ENCODE measurements at regions not wholly inside any gene's neighbourhood (a gene's known extent, or its start where the extent isn't known, plus 50 kb on each side); places are given as distances from the start of the nearest gene placed in this dataset.
"Not testable (repeated sequence)": the region's sequence is repeated elsewhere in the genome, so short reads cannot be mapped to it uniquely, and the experiment has no call there.

DNA sequence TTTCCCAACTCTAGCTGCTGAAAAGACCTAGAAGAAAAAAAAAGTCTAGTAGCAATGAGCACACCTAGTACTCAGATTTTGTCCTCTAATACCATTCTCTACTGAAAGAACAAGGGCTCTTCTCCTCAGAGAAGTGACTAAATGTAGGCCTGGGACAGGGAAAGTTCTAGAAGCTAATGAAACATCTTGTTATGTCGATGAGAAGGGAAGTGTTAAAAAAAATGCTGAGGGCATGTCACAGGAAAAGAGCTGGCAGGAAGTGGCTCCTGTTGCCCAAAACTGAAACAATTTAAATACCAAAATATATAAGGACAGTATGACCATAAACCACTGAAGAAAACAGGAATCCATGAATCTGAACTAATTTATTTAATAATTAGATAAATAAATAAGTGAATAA, 581.4 kb upstream of the TBL1XR1 start:
- no peak for DNase-seq (ENCODE audit: low spot score)

DNA sequence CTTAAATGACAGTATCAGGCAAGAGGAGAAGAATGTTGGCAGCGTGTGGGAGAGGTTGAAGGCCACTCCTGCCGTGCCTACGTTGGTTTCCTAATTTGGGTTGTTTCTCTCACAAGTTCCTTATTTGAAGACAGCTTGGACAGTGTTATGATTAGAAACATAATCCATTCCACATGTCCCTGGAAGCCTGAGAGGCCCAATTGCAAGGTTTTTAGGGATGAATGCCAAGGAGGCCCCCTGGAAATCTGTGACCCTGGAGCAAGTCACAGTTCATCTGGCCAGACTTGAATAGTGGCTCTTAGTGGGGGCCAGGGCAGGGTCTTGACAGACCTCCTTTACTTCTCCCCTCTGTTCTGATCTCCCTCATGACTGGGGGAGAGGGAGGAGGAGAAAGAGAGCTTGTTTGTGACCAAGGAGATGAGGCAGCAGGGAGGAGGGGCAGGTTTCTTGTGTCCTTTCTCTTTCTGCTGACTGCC, 584.4 kb upstream of the TBL1XR1 start:
- no peak for DNase-seq (ENCODE audit: low spot score)

DNA sequence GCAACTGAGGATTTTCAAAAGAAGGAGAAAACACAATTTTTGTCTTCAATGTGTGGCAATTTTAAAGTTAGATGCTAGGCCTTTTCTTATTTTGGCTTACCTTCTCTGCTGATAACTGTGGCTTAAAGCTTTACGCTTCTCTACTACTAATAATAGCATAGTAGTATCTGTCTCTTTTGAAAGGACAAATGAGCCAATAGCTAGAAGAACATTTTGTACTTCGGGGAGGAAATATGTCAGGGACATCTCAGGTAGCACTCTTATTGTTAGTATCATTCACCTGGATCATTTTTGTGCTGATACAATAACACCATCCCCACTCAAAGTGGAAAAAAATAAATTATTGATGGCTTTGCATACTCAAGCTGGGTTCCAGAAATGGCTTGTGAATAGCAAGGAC, 586.1 kb upstream of the TBL1XR1 start:
- DNase-seq (ENCODE audit: low spot score): no peak

DNA sequence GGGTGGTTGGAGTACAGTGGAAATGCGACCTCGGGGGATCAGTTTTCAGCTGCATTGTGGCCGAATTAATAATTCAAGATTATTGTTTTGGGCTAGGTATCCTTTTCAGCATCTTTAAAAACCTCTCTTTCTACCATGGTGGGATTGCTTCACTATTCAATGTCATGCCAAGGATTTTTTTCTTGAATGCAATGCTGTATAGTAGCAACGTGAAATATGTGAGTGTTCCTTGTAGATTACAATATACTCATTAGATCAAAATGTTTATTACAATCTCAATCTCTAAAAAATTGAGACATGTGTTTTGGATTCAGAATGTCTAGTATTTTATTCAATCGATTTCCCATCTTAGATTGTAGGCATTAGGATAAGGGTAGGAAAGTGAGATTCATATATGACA, 586.5 kb upstream of the TBL1XR1 start:
- no peak for DNase-seq (ENCODE audit: low spot score)

DNA sequence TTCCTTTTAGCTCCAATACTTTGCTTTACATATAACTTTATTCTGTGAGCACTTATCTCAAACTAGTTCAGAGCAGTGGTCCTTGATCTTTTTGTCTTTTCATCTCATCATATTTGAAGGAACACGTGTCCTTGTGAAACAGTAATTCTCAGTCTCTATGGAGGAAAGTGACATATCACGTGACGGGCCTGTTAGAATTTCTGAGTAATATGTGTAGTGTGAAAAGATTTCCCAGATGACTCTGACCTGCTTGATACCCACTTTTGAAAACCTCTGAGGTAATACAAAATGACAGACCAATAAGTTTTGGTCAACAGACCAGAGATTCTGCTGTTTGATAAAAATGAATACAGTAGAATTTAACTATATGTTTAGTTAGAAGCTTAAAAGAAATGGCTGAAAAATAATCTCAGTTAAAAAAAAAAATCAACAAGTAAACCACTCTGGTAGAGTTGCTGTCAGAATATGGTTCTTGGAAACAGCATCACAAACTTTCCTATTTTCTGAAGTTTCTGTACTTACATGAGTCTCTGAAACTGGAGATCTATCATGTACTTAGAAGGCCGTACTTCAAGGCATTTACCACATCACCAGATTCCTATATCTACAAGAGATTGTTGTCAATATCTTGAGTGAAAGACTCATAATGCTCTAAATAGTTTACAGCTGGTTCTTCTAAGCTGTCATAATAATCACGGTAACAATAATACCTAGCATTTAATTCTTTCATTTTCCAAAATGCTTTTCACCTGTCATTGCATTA, 590.2 kb upstream of the TBL1XR1 start:
- no peak for DNase-seq (ENCODE audit: low spot score)

DNA sequence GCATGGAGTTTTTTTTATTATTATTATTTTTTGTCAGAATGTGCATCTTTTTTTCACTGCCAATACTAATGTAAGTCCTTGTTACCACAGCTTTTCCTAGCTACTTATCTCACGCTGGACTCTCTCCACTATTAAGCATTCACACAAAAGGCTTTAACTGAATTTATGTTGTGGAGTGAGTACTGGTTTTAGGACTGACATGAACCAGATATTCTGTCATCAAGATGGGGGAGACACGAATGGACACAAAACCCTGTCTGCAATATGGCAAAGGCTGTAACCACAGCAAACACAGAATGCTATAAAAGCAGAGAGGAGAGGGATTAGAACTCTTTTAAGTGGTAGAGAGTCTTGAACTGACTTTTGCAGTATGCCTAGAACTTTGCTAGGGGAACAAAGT, 592.2 kb upstream of the TBL1XR1 start:
- no peak for DNase-seq (ENCODE audit: low spot score)

DNA sequence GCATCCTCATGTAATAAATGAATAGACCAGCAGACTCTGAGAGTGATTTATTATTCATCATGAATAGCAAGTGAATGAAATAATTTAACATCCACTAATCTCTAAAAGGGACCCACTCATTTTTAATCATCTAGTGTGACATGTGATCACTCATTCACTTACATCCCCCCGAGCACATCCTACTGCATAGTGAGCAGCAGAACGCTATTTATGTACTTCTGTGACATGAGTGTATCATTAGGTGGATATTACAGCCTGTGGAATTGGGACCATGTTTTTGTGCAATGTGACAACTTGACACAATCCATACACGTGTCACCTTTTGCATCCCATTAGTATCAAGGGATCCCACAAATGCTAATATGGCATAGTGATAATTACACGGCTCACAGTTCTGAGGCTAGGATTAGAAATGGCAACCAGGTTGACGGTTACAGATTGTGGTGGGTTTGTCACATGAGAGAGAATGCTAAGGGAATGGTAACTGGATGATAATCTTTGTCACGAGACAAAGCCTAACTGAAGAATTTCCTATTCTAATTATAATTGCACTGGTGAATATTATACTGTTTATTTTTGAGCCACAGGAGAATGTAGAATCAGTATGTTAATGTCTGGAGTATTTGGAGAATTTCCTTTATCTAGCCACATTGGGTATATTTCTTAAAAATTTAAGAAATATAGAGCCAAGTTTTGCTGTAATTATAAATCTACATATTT, 595.2 kb upstream of the TBL1XR1 start:
- no peak for DNase-seq (ENCODE audit: low spot score)

DNA sequence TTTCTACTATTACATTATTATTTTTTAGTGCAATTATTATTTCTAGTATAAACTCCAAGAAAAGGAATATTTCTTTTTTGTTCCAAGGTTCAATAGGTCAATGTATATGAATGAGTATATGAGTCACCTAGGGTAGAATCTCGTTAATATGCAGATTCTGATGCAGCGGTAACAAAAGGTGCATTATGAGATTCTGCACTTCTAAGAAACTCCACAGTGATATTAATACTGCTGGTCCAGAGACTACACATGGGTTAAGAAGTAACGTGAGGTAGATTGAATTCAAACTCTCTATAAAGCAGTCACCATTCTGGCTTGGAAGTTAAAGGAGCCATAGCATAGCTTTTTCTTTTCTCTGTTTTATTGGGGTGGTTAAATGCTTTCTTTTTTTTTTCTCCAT, 596.2 kb upstream of the TBL1XR1 start:
- DNase-seq (ENCODE audit: low spot score): no peak

DNA sequence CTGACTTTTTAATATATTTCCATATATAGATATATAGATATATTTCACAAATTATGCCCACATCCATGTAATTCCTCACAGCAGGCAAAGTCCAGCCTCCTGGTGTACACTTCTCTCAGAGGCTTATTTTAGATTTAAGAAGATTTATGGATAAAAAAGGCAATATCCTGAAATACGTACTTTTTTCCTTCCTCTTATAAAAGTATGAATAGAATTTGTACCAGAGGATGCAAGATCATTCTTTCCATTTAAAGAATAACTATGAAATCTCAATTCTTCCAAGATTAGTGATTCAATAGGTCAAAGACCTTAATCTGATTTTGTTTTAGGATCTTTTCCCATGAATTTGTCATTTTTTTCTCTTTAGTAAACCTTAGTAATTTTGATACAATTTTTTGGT, 597.9 kb upstream of the TBL1XR1 start:
- DNase-seq (ENCODE audit: low spot score): no peak

DNA sequence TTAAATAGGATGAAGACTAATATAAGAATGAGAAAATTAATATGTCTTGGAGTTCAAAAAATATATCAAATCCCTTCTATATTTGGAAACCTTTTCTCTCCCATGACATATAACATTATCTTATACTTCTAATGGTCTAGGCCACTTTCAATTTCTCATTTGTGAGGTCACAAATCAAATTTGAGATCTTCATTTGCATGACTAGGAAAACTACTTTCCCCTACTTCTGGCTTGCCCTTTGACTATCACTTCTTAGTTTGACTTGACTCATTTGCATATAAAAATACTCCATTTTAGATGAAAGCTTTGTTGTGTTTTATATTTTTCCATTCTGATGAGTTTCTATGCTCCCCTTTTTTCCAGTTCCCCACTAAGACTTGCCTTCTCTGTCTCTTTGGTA, 598.6 kb upstream of the TBL1XR1 start:
- no peak for DNase-seq (ENCODE audit: low spot score)

DNA sequence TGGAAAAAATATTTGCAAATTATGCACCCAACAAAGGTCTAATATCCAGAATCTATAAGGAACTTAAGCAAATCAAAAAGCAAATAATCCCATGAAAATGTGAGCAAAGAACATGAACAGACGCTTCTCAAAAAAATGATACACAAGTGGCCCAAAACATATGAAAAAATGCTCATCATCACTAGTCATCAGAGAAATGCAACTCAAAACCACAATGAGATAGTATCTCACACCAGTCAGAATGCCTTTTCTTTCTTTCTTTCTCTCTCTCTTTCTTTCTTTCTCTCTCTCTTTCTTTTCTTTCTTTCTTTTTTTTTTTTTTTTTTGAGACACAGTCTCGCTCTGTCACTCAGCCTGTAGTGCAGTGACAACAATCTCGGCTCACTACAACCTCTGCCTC, 602.9 kb upstream of the TBL1XR1 start:
- not testable (repeated sequence) for DNase-seq (ENCODE audit: low spot score)

DNA sequence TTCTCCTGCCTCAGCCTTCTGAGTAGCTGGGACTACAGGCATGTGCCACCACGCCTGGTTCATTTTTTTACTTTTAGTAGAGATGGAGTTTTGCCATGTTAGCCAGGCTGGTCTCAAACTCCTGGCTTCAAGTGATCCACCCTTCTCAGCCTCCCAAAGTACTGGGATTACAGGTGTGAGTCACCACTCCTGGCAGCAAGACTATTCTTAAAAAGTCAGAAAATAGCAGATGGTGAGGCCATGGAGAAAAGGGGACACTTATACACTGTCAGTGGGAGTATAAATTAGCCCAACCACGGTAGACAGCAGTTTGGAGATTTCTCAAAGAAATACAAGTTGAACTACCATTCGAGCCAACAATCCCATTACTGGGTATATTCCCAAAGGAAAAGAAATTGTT, 603.3 kb upstream of the TBL1XR1 start:
- no peak for DNase-seq (ENCODE audit: low spot score)

DNA sequence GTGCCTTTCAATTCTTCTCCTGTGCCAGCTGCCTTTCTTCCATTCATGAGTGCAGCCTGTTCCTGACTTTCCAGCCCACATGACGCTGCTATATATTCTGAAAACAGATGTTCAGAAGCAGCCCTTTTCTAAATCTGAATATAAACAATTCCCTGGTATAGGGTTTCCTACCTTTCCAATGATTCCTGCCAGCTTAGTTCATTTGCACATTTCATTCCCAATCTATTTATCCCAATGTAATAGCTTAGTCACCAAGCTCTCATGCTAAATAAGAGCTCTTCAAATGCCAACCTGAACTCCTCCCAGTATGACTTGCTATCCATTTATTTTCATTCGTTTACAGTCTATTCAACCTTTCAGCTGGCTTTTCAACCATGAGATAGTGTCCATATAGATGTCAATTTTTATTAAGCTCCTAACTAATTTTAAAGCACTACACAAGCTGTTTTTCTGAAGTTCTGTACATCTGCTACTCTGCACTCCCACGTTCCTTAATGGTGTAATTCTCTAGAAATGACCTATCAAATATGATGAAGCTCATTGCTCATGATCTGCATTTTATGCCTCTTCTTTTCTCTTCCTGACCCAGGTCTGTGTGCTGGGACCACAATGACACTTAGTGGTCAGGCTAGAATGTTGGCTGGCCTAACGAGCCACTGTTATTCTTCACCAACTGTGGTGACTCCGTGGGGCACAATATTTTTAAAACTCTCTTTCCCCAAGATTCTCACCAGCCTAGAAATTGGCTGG, 605.0 kb upstream of the TBL1XR1 start:
- DNase-seq (ENCODE audit: low spot score): no peak

DNA sequence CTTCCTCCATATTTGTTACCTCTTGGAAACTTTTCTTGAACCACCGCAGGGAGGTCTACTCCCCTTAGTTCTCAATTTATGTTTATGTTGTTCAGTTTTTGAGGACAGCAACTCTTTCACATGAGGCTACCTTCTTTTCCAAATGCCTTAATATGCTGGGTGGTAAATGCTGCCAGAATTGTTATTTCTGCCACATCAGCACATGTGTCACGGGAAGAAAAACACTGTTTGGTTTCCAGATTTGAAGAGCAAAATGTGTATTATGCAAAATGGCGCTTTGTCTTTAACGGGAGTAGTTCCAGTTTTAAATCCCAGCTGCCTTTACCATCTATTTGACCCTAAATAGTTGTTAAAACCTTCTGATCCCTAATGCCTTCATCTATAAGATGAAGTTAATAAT, 606.2 kb upstream of the TBL1XR1 start:
- no peak for DNase-seq (ENCODE audit: low spot score)

DNA sequence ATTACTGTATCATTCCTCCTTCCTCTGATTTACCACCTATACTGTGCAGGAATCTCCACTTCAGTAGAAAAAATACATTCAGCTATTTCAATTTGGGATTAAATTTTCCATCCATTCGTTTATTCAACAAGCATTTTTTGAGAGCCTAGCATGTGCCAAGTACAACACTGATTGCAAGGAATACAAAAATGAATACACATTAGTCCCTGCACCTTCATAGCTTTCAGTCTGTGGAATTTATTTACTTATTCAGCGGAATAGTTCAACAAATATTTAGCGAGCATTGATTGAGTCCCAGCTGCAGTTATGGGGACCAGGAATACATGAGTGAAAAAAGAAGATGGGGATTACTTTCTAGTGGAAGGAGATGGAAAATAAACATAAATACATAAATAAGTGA, 606.8 kb upstream of the TBL1XR1 start:
- no peak for DNase-seq (ENCODE audit: low spot score)

DNA sequence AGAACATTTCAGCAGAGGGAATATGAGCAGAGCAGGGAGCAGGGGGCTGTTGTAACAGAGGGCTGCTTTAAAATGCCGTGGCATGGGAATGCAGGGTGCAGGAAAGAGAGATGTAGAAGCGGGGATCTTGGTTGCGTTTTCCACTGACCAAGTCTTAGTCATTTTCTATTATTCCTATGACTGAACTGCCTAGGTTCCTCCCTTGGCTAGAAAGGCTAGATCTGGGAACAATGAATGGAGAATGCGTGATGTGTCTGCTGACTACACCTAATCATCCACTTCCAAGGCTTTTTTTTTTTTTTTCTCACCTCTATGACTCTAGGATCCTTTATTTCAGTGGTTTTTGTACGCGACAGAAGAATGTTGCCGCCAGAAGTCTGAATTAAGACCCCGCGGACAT, 607.4 kb upstream of the TBL1XR1 start:
- DNase-seq (ENCODE audit: low spot score): no peak

DNA sequence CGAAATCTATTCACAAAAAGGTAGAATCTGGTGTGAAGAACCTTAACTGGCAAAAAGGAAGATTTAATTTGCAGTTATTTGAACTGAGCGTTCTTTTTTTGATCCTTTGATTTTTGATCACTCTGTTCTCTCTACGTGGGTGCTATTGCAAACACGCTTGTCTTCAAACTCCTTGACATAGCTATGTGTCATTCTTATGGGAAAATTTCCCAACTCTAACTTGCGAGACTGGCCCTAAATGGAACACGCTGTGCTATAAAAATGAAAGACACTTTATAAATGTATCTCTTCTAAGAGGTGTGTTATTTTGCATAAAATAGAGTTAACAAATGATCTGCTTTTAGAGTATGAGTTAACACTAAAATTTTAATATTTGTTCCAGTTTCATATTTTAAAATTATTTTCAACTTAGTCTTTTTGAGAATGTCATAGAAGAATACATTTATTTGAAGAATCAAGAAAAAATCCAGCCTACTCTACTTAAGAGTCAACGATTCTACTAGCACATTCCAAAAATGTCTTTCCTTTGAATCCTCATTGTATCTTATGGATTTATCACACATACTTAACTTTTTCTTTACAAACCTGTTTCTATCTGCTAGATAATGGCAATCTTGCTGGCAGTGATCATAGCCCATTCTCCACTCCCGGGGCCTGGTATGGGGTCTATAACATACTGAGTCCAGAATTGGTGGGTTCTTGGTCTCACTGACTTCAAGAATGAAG, 610.0 kb upstream of the TBL1XR1 start:
- DNase-seq (ENCODE audit: low spot score): no peak

DNA sequence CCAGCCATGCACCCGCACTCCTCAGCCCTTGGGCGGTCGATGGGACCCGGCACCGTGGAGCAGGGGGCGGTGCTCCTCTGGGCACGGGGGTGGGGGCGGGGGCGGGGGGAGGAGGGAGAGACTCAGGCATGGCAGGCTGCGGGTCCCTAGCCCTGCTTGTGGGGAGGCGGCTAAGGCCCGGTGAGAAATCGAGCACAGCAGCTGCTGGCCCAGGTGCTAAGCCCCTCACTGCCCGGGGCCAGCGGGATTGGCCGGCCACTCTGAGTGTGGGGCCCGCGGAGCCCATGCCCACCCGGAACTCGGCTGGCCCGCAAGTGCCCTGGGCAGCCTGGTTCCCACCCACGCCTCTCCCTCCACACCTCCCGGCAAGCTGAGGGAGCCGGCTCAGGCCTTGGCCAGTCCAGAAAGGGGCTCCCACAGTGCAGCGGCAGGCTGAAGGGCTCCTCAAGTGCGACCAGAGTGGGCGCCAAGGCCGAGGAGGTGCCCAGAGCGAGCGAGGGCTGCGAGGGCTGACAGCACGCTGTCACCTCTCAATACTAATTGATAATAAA, 611.7 kb upstream of the TBL1XR1 start:
- not testable (repeated sequence) for DNase-seq (ENCODE audit: low spot score)

DNA sequence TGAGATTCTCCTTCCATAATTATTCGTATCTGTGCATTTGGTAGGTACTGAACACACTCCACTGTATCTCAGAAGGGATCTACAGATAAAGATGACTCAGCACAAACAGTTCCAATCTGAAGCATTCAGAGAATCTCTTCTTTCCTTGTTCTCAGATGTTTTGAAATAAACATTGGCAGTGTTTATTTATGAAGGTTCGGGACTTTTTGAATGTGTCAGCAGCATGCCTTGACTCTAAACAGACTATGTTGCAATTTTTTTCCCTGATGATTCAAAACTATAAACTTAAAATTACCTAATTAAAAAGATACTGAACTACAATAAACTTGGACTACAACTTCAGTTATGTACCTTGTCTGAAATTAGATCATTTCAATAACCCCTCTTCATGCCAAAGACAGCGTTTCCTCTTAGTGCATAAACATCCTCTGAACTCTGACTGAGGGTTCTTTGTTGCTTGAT, 612.9 kb upstream of the TBL1XR1 start:
- no peak for DNase-seq (ENCODE audit: low spot score)

DNA sequence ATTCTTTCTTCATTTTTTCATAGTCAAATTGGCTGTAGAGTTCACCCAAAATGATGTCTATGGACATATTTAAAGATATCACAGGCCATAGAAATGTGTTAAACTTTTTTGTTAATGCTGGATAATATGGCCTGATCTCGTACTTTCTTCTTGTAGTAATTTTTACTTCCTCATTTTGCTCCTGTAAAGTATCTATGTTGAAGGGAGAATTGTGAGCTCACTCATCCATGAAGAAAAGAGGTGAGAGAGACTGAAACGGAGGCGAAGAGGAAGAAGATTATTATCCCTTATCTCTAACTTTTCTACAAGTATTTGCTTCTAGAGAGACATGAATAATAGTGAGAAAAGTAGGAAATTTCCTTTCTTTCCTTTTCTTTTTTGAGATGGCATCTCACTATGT, 613.8 kb upstream of the TBL1XR1 start:
- DNase-seq (ENCODE audit: low spot score): no peak

DNA sequence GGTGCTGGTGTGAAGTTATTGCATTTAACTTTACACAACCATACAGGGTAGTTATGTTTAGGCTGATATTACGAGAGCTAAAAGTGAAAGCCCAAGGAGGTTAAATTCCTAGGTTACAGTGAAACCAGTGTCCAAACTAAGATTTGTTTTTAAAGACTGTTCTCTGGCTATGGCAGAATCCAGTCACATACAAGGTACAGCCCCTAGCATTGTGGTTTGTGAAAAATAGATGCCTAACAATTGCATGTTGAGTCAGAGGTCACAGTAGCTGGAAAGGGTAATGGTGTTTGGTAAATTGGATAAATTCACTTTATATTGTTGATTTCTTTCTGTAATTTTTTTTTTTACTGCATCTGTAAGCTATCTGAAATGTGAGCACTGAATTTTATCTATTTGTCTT, 614.6 kb upstream of the TBL1XR1 start:
- no peak for DNase-seq (ENCODE audit: low spot score)

DNA sequence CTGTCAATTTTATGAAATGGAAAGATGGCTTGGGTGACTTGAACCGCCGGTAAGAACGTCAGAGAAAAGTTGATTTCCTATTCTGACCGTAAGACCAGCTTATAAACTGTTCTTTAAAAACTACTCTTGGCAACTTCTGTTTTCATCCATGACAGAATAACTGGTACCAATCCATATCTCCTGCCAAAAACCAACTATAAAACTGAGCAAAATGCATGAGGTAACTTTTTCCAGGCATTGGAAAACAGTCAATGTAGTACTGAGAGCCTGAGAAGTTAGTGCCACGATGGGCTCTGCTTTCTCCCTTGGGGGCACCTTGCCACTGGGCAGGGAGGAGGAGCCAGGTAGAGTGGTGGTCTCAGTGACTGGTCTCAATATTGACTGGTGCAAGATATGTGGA, 615.2 kb upstream of the TBL1XR1 start:
- DNase-seq (ENCODE audit: low spot score): no peak
